K562 (cell line): ENCODE measurements at regions not wholly inside any gene's neighbourhood (a gene's known extent, or its start where the extent isn't known, plus 50 kb on each side); places are given as distances from the start of the nearest gene placed in this dataset.

Experiments used
- CBFA2T3 ChIP-seq: fragments of 450-650 bp; IDR thresholded peaks from 2 replicates; pipeline ENCODE4 v1.6.1; 2017
- CBX3 ChIP-seq, 2 experiments: IDR thresholded peaks; 1 replicate in 1 of 2; 2 replicates in 1 of 2; pipeline ENCODE4 v1.6.1; 2012; ENCODE audit warnings: inconsistent platforms in 2 of 2, low read length in 2 of 2, borderline replicate concordance in 1 of 2, control low read depth in 1 of 2
- E2F5 ChIP-seq: sonication (generic); formaldehyde crosslinking; IDR thresholded peaks from 2 replicates; pipeline ENCODE4 v1.8.0; 2022; ENCODE audit warnings: mild to moderate bottlenecking, missing genetic modification reagents
- MTA3 ChIP-seq: fragments of 450-650 bp; formaldehyde crosslinking; IDR thresholded peaks from 2 replicates; pipeline ENCODE4 v1.6.1; 2017; ENCODE audit warnings: mild to moderate bottlenecking, borderline replicate concordance
- NCOA6 ChIP-seq: fragments of 450-650 bp; IDR thresholded peaks from 2 replicates; pipeline ENCODE4 v1.6.1; 2017; ENCODE audit warnings: mild to moderate bottlenecking
- NCOR1 ChIP-seq: fragments of 450-650 bp; IDR thresholded peaks from 2 replicates; pipeline ENCODE4 v1.6.1; 2016; ENCODE audit warnings: mild to moderate bottlenecking, moderate library complexity
- NELFE ChIP-seq: IDR thresholded peaks from 2 replicates; pipeline ENCODE4 v1.6.1; 2011; ENCODE audit warnings: mild to moderate bottlenecking; ENCODE audit not compliant: insufficient read depth, insufficient read length
- PTTG1 ChIP-seq: fragments of 450-650 bp; IDR thresholded peaks from 2 replicates; pipeline ENCODE4 v1.6.1; 2016; ENCODE audit warnings: low read depth, mild to moderate bottlenecking, missing genetic modification characterization, missing compliant biosample characterization
- RBM17 ChIP-seq: fragments of 200-400 bp; formaldehyde crosslinking; IDR thresholded peaks from 2 replicates; pipeline ENCODE4 v1.6.1; 2017; ENCODE audit warnings: low read depth, mild to moderate bottlenecking, low read length, borderline replicate concordance
- SMAD2 ChIP-seq: fragments of 150-350 bp; IDR thresholded peaks from 2 replicates; pipeline ENCODE4 v1.6.1; 2014; ENCODE audit warnings: low read depth, mild to moderate bottlenecking, low read length
- SP2 ChIP-seq: IDR thresholded peaks from 2 replicates; pipeline ENCODE4 v1.6.1; 2011; ENCODE audit warnings: mild to moderate bottlenecking, low read depth, low read length, moderate library complexity; ENCODE audit not compliant: poor library complexity, severe bottlenecking; ENCODE audit errors: extremely low read depth
- STAT5A ChIP-seq: IDR thresholded peaks from 2 replicates; pipeline ENCODE4 v1.6.1; 2012; ENCODE audit warnings: low read length, inconsistent platforms, borderline replicate concordance
- TCF7L2 ChIP-seq: fragments of 150-350 bp; IDR thresholded peaks from 2 replicates; pipeline ENCODE4 v1.6.1; 2016; ENCODE audit warnings: low read depth, mild to moderate bottlenecking, low read length, moderate library complexity
- TEAD4 ChIP-seq, 2 experiments: sonication (generic) in 1 of 2; formaldehyde crosslinking in 1 of 2; IDR thresholded peaks; 2 replicates each; pipeline versions ENCODE4 v1.6.1 to v1.8.0; 2012 to 2022; ENCODE audit warnings: borderline replicate concordance in 1 of 2, inconsistent platforms in 1 of 2, low read length in 1 of 2, mild to moderate bottlenecking in 1 of 2, missing genetic modification reagents in 1 of 2
- TFAP4 ChIP-seq: sonication (generic); formaldehyde crosslinking; IDR thresholded peaks from 2 replicates; pipeline ENCODE4 v1.8.0; 2022; ENCODE audit warnings: missing genetic modification reagents, mild to moderate bottlenecking, moderate library complexity, borderline replicate concordance
- YY1 ChIP-seq, 3 experiments: IDR thresholded peaks; 2 replicates each; pipeline ENCODE4 v1.6.1; 2011; ENCODE audit warnings: low read length in 2 of 3, mild to moderate bottlenecking in 2 of 3, moderate library complexity in 2 of 3, borderline replicate concordance in 1 of 3, control low read depth in 1 of 3, low read depth in 1 of 3; ENCODE audit not compliant: insufficient read depth in 3 of 3, insufficient replicate concordance in 2 of 3, control insufficient read depth in 1 of 3, insufficient read length in 1 of 3; ENCODE audit errors: extremely low read depth in 1 of 3
- ZEB2 ChIP-seq: fragments of 450-650 bp; IDR thresholded peaks from 2 replicates; pipeline ENCODE4 v1.6.1; 2016
- ZNF655 ChIP-seq: fragments of 250-450 bp; sonication (Bioruptor Pico); IDR thresholded peaks from 2 replicates; pipeline ENCODE4 v1.5.0; 2021
- TF ChIP-seq, protein P1 (sequence below): fragments of 450-650 bp; formaldehyde crosslinking; IDR thresholded peaks from 2 replicates; pipeline ENCODE4 v1.4.0; 2020; ENCODE audit warnings: mild to moderate bottlenecking, mixed read lengths
- TF ChIP-seq, protein P2 (sequence below): fragments of 250-450 bp; sonication (Bioruptor Pico); IDR thresholded peaks from 2 replicates; pipeline ENCODE4 v1.5.0; 2022; ENCODE audit warnings: mild to moderate bottlenecking

DNA sequence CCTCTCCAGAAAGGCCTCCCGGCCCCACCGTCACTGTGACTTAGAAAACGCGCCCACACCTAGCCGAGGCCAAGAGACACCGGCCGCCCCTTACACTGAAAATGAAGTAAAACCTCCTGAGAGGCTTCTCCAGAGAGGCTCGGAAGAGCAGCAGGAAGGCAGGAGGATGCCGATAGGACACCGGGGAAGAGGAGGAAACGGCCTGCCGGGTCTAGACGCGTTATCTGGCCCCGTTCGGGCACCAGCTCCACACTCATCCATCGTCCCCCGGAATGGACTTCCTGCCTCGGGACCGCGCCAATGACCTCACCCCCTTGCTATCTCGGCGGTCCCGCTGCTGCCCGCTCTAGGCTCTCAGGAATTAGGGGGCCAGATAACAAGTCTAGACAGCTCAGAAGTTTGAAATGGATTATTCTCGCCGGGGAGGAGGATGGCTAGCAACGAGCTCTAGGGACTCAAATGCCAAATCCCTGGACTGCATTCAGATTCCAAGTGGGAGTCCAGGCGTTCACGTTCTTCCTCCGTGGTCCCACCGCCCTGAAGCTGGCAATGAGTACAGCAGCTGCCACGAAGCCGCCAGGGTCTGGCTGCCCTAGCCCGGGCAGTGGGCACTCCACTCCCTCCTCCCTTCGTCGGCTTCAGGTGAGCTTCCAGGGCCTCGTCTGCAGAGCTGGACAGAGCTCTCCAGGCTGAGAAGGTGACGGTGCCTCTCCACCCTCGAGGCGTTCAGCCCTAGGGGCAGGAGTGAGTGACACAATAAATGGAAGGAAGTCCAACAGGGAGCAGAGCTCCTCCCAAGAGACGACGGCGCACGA lies 350.9 kb downstream of the FOXL1 start (continued):
- TF ChIP-seq, protein P1, sequence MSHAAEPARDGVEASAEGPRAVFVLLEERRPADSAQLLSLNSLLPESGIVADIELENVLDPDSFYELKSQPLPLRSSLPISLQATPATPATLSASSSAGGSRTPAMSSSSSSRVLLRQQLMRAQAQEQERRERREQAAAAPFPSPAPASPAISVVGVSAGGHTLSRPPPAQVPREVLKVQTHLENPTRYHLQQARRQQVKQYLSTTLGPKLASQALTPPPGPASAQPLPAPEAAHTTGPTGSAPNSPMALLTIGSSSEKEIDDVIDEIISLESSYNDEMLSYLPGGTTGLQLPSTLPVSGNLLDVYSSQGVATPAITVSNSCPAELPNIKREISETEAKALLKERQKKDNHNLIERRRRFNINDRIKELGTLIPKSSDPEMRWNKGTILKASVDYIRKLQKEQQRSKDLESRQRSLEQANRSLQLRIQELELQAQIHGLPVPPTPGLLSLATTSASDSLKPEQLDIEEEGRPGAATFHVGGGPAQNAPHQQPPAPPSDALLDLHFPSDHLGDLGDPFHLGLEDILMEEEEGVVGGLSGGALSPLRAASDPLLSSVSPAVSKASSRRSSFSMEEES (CRISPR knock-in tag), result no peak
- TF ChIP-seq MTA3, result 0 out of 2 replicates have a peak, but pooled peaks have one; percentile 28
- no peak for TF ChIP-seq PTTG1 (tag)
- TF ChIP-seq CBFA2T3, result peak; percentile 94
- TF ChIP-seq, protein P2, sequence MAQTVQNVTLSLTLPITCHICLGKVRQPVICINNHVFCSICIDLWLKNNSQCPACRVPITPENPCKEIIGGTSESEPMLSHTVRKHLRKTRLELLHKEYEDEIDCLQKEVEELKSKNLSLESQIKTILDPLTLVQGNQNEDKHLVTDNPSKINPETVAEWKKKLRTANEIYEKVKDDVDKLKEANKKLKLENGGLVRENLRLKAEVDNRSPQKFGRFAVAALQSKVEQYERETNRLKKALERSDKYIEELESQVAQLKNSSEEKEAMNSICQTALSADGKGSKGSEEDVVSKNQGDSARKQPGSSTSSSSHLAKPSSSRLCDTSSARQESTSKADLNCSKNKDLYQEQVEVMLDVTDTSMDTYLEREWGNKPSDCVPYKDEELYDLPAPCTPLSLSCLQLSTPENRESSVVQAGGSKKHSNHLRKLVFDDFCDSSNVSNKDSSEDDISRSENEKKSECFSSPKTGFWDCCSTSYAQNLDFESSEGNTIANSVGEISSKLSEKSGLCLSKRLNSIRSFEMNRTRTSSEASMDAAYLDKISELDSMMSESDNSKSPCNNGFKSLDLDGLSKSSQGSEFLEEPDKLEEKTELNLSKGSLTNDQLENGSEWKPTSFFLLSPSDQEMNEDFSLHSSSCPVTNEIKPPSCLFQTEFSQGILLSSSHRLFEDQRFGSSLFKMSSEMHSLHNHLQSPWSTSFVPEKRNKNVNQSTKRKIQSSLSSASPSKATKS, result no peak
- no peak for TF ChIP-seq YY1 (IDR thresholded peaks at IDR 0.05; ENCODE audit: borderline replicate concordance in 1 of 3, control insufficient read depth in 1 of 3, extremely low read depth in 1 of 3, insufficient read depth in 3 of 3, insufficient read length in 1 of 3, insufficient replicate concordance in 2 of 3, low read depth in 1 of 3, low read length in 2 of 3)
- no peak for TF ChIP-seq E2F5 (CRISPR knock-in tag)
- TF ChIP-seq TFAP4 (CRISPR knock-in tag), result peak; percentile 52; the same call in 1 of the 2 replicates
- peak; percentile 84 for TF ChIP-seq TEAD4 (IDR thresholded peaks at IDR 0.05; ENCODE audit: low read length)
- no peak for TF ChIP-seq TEAD4 (CRISPR knock-in tag; IDR thresholded peaks at IDR 0.05; ENCODE audit: borderline replicate concordance)
- TF ChIP-seq NELFE, result no peak
- TF ChIP-seq ZEB2, result 0 out of 2 replicates have a peak, but pooled peaks have one; percentile 30
- TF ChIP-seq STAT5A, result peak; percentile 61
- TF ChIP-seq NCOA6, result no peak
- TF ChIP-seq TCF7L2, result no peak
- no peak for TF ChIP-seq SP2
- TF ChIP-seq RBM17, result no peak
- TF ChIP-seq NCOR1, result peak; percentile 93
- TF ChIP-seq CBX3 (IDR thresholded peaks at IDR 0.05; ENCODE audit: borderline replicate concordance in 1 of 2, low read length in 2 of 2), result no peak; a peak in 1 of 3 replicates
- no peak for TF ChIP-seq ZNF655 (CRISPR knock-in tag)
- TF ChIP-seq SMAD2, result no peak
